Loucy (cell line): ENCODE measurements at regions not wholly inside any gene's neighbourhood (a gene's known extent, or its start where the extent isn't known, plus 50 kb on each side); places are given as distances from the start of the nearest gene placed in this dataset.
"Not testable (repeated sequence)": the region's sequence is repeated elsewhere in the genome, so short reads cannot be mapped to it uniquely, and the experiment has no call there.

Source experiments
- H2AFZ ChIP-seq: fragments of 200-600 bp; sonication (generic); 2 replicates; pipeline ENCODE4 v1.6.0; 2016; ENCODE audit warnings: antibody characterized with exemption, mild to moderate bottlenecking, low read length, moderate library complexity
- H3F3A ChIP-seq: fragments of 200-600 bp; 2 replicates; pipeline ENCODE4 v1.6.0; 2016; ENCODE audit warnings: antibody characterized with exemption, low read depth, mild to moderate bottlenecking
- H3K27me3 ChIP-seq: fragments of 200-600 bp; sonication (generic); 2 replicates; pipeline ENCODE4 v1.6.1; 2014; ENCODE audit warnings: low read length, mild to moderate bottlenecking; ENCODE audit not compliant: insufficient read depth, poor library complexity, severe bottlenecking
- H3K36me3 ChIP-seq: fragments of 200-600 bp; sonication (generic); 2 replicates; pipeline ENCODE4 v1.6.1; 2016; ENCODE audit warnings: low read length; ENCODE audit not compliant: insufficient read depth
- H3K4me1 ChIP-seq: fragments of 200-600 bp; sonication (generic); 2 replicates; pipeline ENCODE4 v1.5.1; 2014; ENCODE audit warnings: low read length, mild to moderate bottlenecking; ENCODE audit not compliant: insufficient read depth, poor library complexity, severe bottlenecking
- H3K4me2 ChIP-seq: fragments of 200-600 bp; sonication (generic); 2 replicates; pipeline ENCODE4 v1.6.0; 2014; ENCODE audit warnings: antibody characterized with exemption, low read length, low read depth, mild to moderate bottlenecking; ENCODE audit not compliant: poor library complexity, severe bottlenecking
- H3K4me3 ChIP-seq: fragments of 200-600 bp; sonication (generic); 2 replicates; pipeline ENCODE4 v1.5.1; 2014; ENCODE audit warnings: low read length, mild to moderate bottlenecking, mixed read lengths; ENCODE audit not compliant: poor library complexity, severe bottlenecking
- H3K79me2 ChIP-seq: fragments of 200-600 bp; sonication (generic); 2 replicates; pipeline ENCODE4 v1.6.1; 2014; ENCODE audit warnings: low read length; ENCODE audit not compliant: insufficient read depth
- H3K9ac ChIP-seq: fragments of 200-600 bp; sonication (generic); 2 replicates; pipeline ENCODE4 v1.6.0; 2014; ENCODE audit warnings: mild to moderate bottlenecking, low read depth, low read length, moderate library complexity; ENCODE audit not compliant: poor library complexity, severe bottlenecking
- H3K9me2 ChIP-seq: fragments of 200-600 bp; sonication (generic); replicated peaks from 2 replicates; pipeline ENCODE4 v1.6.1; 2016; ENCODE audit warnings: low read depth, low read length, mixed read lengths
- H3K9me3 ChIP-seq: fragments of 200-600 bp; sonication (generic); 2 replicates; pipeline ENCODE4 v1.6.1; 2014; ENCODE audit warnings: mild to moderate bottlenecking, antibody characterized with exemption, low read length, low read depth; ENCODE audit not compliant: insufficient read depth
- H4K20me1 ChIP-seq: fragments of 200-600 bp; sonication (generic); 2 replicates; pipeline ENCODE4 v1.6.0; 2014; ENCODE audit warnings: antibody characterized with exemption, low read length, mild to moderate bottlenecking; ENCODE audit not compliant: insufficient read depth, poor library complexity, severe bottlenecking
- EZH2phosphoT487 ChIP-seq: fragments of 200-600 bp; IDR thresholded peaks from 2 replicates; pipeline ENCODE4 v1.6.1; 2018; ENCODE audit warnings: antibody characterized with exemption, mild to moderate bottlenecking, moderate library complexity, borderline replicate concordance
- TF ChIP-seq, protein P1 (sequence below): fragments of 200-600 bp; sonication (generic); conservative IDR thresholded peaks from 2 replicates; pipeline ENCODE4 v1.5.1; 2014; ENCODE audit warnings: mild to moderate bottlenecking, antibody characterized with exemption, low read length

DNA sequence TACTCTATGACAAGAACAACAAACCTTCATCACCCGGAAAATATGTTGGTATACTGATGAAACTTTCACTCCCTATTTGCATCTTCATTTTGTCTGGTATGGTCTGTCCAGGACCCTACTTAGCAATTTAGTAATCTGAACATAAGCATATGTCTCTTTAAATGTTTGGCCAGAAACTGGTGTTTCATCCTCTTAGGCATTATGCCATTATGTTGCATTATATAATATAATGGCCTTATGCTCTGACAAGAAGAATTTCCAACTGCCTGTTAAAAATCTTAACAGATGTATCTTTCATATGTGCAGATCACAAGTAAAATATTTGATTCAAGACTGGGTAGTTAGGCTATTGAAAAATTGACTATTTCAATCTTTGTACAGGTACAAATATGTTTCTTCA, 610.6 kb upstream of the PRR20A start:
- H4K20me1 ChIP-seq: no peaks in the 10 kb centered on the region
- no peaks in the 10 kb centered on the region for H3K9me2 ChIP-seq
- no peaks in the 10 kb centered on the region for H3K36me3 ChIP-seq
- no peak overlapping the region for H3K9ac ChIP-seq
- H3K4me3 ChIP-seq: no peak overlapping the region
- no peaks in the 10 kb centered on the region for H3F3A ChIP-seq
- no peaks in the 10 kb centered on the region for H3K27me3 ChIP-seq
- H3K9me3 ChIP-seq: no peaks in the 10 kb centered on the region
- no peaks in the 10 kb centered on the region for H3K79me2 ChIP-seq
- no peak overlapping the region for H2AFZ ChIP-seq
- H3K4me2 ChIP-seq: no peak overlapping the region
- no peaks in the 10 kb centered on the region for H3K4me1 ChIP-seq
- TF ChIP-seq, protein P1, sequence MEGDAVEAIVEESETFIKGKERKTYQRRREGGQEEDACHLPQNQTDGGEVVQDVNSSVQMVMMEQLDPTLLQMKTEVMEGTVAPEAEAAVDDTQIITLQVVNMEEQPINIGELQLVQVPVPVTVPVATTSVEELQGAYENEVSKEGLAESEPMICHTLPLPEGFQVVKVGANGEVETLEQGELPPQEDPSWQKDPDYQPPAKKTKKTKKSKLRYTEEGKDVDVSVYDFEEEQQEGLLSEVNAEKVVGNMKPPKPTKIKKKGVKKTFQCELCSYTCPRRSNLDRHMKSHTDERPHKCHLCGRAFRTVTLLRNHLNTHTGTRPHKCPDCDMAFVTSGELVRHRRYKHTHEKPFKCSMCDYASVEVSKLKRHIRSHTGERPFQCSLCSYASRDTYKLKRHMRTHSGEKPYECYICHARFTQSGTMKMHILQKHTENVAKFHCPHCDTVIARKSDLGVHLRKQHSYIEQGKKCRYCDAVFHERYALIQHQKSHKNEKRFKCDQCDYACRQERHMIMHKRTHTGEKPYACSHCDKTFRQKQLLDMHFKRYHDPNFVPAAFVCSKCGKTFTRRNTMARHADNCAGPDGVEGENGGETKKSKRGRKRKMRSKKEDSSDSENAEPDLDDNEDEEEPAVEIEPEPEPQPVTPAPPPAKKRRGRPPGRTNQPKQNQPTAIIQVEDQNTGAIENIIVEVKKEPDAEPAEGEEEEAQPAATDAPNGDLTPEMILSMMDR: no peak
- no peak for TF ChIP-seq EZH2phosphoT487

- H3K4me3 ChIP-seq, H4K20me1 ChIP-seq, H2AFZ ChIP-seq, H3K36me3 ChIP-seq, H3F3A ChIP-seq, H3K9ac ChIP-seq, H3K79me2 ChIP-seq, H3K4me1 ChIP-seq, H3K27me3 ChIP-seq, H3K4me2 ChIP-seq, H3K9me3 ChIP-seq, H3K9me2 ChIP-seq: not testable (repeated sequence)
These were observed 592.8 kb upstream of the PRR20A start for GRCh38 chr13:56547921-56548320.

DNA sequence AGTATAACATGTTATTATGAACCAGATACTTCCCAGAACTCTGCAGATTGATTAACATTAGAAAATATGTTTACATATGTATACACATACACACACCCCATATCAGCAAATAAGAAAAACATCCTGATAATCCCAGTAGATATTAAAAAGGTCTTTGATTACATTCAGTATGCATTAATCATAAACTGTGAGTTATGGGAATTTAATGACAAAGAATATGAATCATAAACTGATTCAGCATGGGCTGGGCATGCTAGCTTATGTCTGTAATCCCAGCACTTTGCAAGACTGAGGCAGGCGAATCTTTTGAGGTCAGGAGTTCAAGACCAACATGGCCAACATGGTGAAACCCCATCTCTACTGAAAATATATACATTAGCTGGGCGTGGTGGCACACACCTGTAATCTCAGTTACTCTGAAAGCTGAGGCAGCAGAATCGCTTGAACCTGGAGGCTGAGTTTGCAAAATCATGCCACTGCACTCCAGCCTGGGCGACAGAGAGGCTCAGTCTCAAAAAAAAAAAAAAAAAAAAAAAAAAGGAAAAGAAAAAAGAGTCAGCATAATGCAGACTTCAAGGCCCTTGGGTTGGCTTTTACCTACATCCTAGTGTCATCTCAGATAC, 581.9 kb upstream of the PRR20A start:
- Histone ChIP-seq H3K4me3 (no peak overlapping the region), H3F3A (no peaks in the 10 kb centered on the region), H3K9me3 (no peaks in the 10 kb centered on the region), H3K9me2 (no peaks in the 10 kb centered on the region), H3K27me3 (no peaks in the 10 kb centered on the region), H4K20me1 (no peaks in the 10 kb centered on the region), H3K4me2 (no peak overlapping the region), H3K9ac (no peak overlapping the region), H3K4me1 (no peaks in the 10 kb centered on the region), H3K79me2 (no peaks in the 10 kb centered on the region), H3K36me3 (no peaks in the 10 kb centered on the region), H2AFZ (no peak overlapping the region)
- no peak for TF ChIP-seq EZH2phosphoT487
- TF ChIP-seq, protein P1: no peak

DNA sequence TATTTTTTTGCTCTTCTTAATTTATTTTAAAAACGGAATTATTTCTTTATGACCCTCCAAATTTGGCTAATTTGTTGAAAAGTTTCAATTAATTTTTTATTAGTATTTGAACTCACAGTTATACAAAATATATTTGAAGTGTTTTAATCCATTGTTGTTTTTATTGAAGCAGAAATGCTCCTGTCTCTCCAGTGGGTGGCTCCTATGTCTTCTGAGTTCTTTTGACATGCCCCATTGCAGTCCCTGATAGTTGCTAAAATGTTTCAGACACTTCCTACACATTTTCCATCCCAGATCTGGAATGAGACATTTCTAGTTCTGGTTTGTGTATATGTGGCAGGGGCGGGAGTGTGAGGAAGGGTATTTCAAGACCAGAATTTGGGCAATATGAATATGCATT, 579.4 kb upstream of the PRR20A start:
- no peaks in the 10 kb centered on the region for H3F3A ChIP-seq
- H3K4me3 ChIP-seq: no peak overlapping the region
- H3K9me3 ChIP-seq: no peaks in the 10 kb centered on the region
- no peaks in the 10 kb centered on the region for H3K27me3 ChIP-seq
- no peak overlapping the region for H2AFZ ChIP-seq
- H3K4me2 ChIP-seq: no peak overlapping the region
- H3K4me1 ChIP-seq: no peaks in the 10 kb centered on the region
- H3K36me3 ChIP-seq: no peaks in the 10 kb centered on the region
- no peak for TF ChIP-seq EZH2phosphoT487
- TF ChIP-seq, protein P1: no peak
- H3K9ac ChIP-seq: no peak overlapping the region
- no peaks in the 10 kb centered on the region for H3K79me2 ChIP-seq
- H4K20me1 ChIP-seq: no peaks in the 10 kb centered on the region
- H3K9me2 ChIP-seq: no peaks in the 10 kb centered on the region
